ENCODE measurements at regions not wholly inside any gene's neighbourhood (a gene's known extent, or its start where the extent isn't known, plus 50 kb on each side); places are given as distances from the start of the nearest gene placed in this dataset.

DNA sequence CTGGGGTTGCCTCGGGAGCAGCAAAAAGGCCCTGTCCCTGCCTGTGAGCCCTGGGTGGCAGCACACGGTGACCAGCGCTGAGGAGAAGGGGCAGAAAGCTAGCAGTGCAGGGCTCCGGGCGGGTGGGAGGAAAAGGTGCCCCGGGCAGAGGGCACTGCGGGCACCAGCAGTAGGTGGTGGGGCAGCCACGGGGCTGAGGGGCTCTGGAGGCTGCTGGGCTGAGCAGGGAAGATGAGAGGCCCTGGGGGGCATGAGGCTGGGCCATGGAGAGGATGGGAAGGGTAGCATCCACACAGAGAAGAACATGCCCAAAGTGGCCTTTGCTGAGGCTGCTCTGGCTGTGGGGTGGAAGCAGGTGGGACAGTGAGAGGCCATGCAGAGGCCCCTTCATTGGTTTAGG, 67.5 kb upstream of the NKX1-1 start:
- Histone ChIP-seq H3K9ac (ENCODE audit: low read depth, low read length) (no peak overlapping the region), H3K4me1 (ENCODE audit: control insufficient read depth, insufficient read depth, low read length) (no peaks in the 10 kb centered on the region), H3K4me3 (ENCODE audit: low read depth, low read length) (no peak overlapping the region), H3K27me3 (ENCODE audit: control insufficient read depth, insufficient read depth, low read length) (peaks cover 17% of the 10 kb centered on the region), H3K9me3 (ENCODE audit: control insufficient read depth, insufficient read depth, low read length) (no peaks in the 10 kb centered on the region), H3K27ac (ENCODE audit: low read depth, low read length) (no peak overlapping the region), H3K36me3 (ENCODE audit: control insufficient read depth, insufficient read depth, low read length) (no peaks in the 10 kb centered on the region)

DNA sequence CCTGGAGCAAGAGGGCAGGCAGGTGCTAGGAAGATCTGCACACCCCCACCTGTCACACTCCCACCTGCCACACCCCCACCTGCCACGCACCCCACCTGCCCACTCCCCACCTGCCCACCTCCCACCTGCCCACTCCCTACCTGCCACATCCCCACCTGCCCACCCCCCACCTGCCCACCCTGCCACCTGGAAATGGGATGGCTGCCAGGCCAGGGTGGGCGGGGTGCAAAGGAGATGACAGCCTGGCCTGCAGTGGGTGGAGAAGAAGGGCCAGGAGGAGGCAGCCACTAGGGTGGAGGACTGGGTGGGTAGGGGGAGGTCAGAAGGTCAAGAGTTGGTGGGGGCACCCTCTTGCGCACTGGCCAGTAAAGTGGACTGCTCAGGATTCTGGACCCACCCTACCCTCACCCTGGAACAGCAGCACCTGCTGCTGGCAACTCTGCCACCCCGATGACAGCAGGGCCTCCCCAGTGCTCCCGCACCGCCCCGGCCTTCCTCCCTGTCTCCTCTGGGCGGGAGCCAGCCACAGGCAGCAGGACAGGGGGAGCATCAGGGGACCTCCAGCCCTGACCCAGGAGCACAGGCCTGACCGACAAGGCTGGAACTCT, 66.8 kb upstream of the NKX1-1 start:
- Histone ChIP-seq H3K36me3 (ENCODE audit: control insufficient read depth, insufficient read depth, low read length) (no peaks in the 10 kb centered on the region), H3K4me1 (ENCODE audit: control insufficient read depth, insufficient read depth, low read length) (no peaks in the 10 kb centered on the region), H3K27me3 (ENCODE audit: control insufficient read depth, insufficient read depth, low read length) (peaks cover 17% of the 10 kb centered on the region), H3K9ac (ENCODE audit: low read depth, low read length) (no peak overlapping the region), H3K4me3 (ENCODE audit: low read depth, low read length) (no peak overlapping the region), H3K9me3 (ENCODE audit: control insufficient read depth, insufficient read depth, low read length) (no peaks in the 10 kb centered on the region), H3K27ac (ENCODE audit: low read depth, low read length) (no peak overlapping the region)

DNA sequence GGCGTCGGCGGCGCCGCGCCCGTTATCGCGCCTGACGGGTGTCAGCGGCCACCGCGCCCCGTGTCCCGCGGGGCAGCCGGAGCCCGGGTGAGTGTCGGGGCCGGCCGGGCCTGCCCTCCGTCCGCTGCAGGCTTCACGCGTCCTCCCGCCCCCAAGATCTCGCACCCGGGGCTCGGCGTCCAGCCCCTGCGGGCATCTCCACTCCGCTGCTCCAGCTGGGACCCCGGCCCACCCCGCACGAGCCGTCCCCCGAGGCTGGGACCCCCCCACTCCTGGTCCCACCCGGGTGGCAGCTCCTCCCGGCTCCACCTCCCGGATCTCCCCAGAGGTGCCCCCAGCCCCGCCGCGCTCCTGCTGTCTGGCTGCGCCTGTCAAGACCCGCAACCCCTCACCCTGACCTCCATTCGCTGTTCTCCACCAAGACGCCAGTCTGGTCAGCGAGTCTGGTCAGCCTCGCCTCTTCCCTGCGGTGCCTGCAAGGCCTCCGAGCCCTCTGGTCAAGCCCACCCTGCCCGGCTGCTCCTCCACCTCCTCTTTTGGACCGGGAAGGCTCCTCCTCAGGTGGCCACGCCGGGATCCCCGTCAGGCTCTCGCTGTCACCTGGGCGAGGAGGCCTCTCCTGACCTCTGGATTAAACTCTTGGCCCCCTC, 66.0 kb upstream of the NKX1-1 start:
- Histone ChIP-seq H3K27ac (ENCODE audit: low read depth, low read length) (no peak overlapping the region), H3K9me3 (ENCODE audit: control insufficient read depth, insufficient read depth, low read length) (no peaks in the 10 kb centered on the region), H3K36me3 (ENCODE audit: control insufficient read depth, insufficient read depth, low read length) (no peaks in the 10 kb centered on the region), H3K4me1 (ENCODE audit: control insufficient read depth, insufficient read depth, low read length) (no peaks in the 10 kb centered on the region), H3K4me3 (ENCODE audit: low read depth, low read length) (peak overlapping the region; percentile 13; the same call in 1 of the 2 replicates), H3K27me3 (ENCODE audit: control insufficient read depth, insufficient read depth, low read length) (peaks cover 17% of the 10 kb centered on the region), H3K9ac (ENCODE audit: low read depth, low read length) (no peak overlapping the region)

DNA sequence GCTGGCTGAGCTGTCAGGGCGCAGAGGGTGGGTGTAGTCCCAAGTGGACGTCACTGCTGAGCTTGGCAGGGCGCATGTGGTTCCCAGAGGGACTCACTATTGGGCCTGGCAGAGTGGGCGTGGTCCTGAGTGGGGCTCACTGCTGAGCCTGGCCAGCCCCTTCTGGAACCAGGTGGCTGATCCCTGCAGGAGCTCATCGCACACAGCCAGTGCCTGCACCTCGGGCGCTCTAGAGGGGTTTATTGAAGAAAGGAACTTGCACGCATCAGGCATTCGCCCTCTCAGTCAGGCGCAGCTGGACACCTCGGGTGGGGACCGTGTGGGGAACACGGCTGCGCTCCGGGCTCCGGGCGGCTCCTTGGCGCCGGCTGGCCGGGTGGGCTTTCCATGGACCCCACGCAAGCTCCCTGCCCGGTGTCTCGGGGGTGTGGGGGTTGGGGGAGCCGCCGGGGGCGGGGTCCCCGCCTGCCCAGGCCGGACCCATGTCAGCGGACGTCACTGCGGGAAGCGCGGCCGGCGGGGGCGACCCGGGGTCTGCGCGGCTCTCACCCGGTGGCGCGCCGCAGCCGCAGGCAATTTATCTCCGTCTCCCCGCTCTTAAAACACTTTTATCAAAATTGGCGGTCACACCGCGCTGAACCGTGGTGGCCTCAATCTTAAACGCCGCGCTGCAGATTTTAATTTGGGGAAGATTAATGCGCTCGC, 65.4 kb upstream of the NKX1-1 start:
- no peak overlapping the region for H3K27ac ChIP-seq (ENCODE audit: low read depth, low read length)
- peaks cover 17% of the 10 kb centered on the region for H3K27me3 ChIP-seq (ENCODE audit: control insufficient read depth, insufficient read depth, low read length)
- peak overlapping the region; percentile 13; the same call in 1 of the 2 replicates for H3K4me3 ChIP-seq (ENCODE audit: low read depth, low read length)

DNA sequence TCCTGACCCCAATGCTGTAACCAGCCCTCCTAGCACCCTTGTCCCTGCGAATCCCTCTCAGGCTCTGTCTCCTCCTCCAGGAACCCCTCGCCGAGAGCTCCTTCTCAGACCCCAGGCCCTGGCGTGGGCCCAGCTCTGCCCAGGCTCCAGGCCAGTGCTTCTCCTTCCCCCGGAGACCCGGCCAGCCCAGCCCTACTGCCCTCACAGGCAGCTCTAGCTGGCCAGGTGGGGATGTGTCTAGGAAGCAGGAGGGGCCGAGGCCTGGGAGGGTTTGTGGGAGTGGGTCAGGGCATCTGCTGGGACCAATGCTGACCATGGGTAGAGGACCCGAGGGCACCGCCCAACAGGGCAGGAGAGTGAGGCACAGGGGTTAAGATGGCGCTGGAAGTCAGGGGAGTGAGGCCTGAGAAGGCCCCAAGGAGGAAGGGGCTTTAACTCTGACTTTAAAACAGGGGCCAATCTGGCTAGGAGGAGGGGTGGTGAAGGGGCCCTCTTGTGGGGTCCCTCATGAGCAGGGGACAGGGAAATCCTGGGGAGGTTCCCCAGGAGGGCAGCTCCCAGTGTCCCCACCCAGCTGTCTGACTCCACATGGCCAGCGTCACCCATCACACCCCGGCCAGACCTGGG, 64.7 kb upstream of the NKX1-1 start:
- peaks cover 17% of the 10 kb centered on the region for H3K27me3 ChIP-seq (ENCODE audit: control insufficient read depth, insufficient read depth, low read length)
- no peaks in the 10 kb centered on the region for H3K4me1 ChIP-seq (ENCODE audit: control insufficient read depth, insufficient read depth, low read length)
- H3K9me3 ChIP-seq (ENCODE audit: control insufficient read depth, insufficient read depth, low read length): no peaks in the 10 kb centered on the region
- H3K27ac ChIP-seq (ENCODE audit: low read depth, low read length): no peak overlapping the region
- no peak overlapping the region for H3K4me3 ChIP-seq (ENCODE audit: low read depth, low read length)
- no peak overlapping the region for H3K9ac ChIP-seq (ENCODE audit: low read depth, low read length)
- H3K36me3 ChIP-seq (ENCODE audit: control insufficient read depth, insufficient read depth, low read length): no peaks in the 10 kb centered on the region

More for the DNA sequence above, 65.4 kb upstream of the NKX1-1 start:
- no peak overlapping the region for H3K9ac ChIP-seq (ENCODE audit: low read depth, low read length)
- no peaks in the 10 kb centered on the region for H3K4me1 ChIP-seq (ENCODE audit: control insufficient read depth, insufficient read depth, low read length)
- no peaks in the 10 kb centered on the region for H3K9me3 ChIP-seq (ENCODE audit: control insufficient read depth, insufficient read depth, low read length)
- no peaks in the 10 kb centered on the region for H3K36me3 ChIP-seq (ENCODE audit: control insufficient read depth, insufficient read depth, low read length)

DNA sequence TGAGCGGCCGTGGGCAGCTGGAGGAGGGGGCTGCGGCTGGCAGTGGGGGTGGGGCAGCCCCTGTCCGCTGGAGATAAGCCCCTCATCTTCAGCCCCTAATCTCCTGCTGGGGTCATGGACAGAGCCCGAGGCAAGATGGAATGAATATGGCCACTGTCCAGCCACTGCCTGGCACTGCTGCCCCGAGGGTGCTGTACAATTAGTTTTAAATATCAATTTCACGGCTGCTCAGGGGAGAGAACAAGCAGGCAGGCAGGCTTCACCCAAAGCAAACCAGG, 64.1 kb upstream of the NKX1-1 start:
- Histone ChIP-seq H3K4me3 (ENCODE audit: low read depth, low read length) (no peak overlapping the region), H3K9me3 (ENCODE audit: control insufficient read depth, insufficient read depth, low read length) (no peaks in the 10 kb centered on the region), H3K9ac (ENCODE audit: low read depth, low read length) (no peak overlapping the region), H3K27me3 (ENCODE audit: control insufficient read depth, insufficient read depth, low read length) (peaks cover 17% of the 10 kb centered on the region), H3K36me3 (ENCODE audit: control insufficient read depth, insufficient read depth, low read length) (no peaks in the 10 kb centered on the region), H3K27ac (ENCODE audit: low read depth, low read length) (no peak overlapping the region), H3K4me1 (ENCODE audit: control insufficient read depth, insufficient read depth, low read length) (no peaks in the 10 kb centered on the region)

DNA sequence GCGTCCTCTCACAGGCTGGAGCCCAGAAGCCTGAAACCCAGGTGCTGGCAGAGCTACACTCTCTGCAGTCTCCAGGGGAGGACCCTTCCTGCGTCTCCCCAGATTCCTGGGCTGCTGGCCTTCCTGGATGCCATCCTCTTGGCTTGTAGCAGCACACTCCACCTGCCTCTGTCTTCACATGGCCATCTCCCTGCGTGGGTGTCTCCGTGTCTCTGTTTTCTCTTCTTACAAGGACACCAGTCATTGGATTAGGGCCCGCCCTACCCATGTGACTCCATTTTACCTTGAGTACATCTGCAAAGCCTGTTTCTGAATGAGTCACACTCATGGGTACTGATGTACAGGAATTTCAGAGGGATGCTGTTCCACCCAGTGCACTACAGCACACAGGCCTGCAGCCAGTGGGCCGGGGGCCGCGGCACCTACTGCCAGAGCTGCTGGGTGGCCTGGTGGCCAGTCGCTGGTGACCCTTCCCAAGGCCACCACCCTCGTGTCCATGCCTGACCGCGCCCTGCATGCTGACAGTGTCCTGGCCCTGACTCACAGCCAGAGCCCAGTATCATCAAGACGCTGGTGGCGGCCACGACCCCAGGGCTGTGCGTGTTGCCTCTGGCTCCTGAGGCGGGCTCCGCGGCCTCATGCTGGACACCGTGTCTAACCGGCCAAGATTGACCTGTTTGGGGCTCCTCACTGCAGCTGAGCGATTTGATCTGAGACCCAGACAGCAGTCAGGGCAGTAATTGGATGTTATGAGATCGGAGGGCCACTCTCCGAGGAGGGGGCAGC, 63.6 kb upstream of the NKX1-1 start:
- H3K36me3 ChIP-seq (ENCODE audit: control insufficient read depth, insufficient read depth, low read length): no peaks in the 10 kb centered on the region
- H3K4me1 ChIP-seq (ENCODE audit: control insufficient read depth, insufficient read depth, low read length): no peaks in the 10 kb centered on the region
- H3K4me3 ChIP-seq (ENCODE audit: low read depth, low read length): no peak overlapping the region
- H3K9ac ChIP-seq (ENCODE audit: low read depth, low read length): no peak overlapping the region
- H3K9me3 ChIP-seq (ENCODE audit: control insufficient read depth, insufficient read depth, low read length): no peaks in the 10 kb centered on the region
- no peak overlapping the region for H3K27ac ChIP-seq (ENCODE audit: low read depth, low read length)
- H3K27me3 ChIP-seq (ENCODE audit: control insufficient read depth, insufficient read depth, low read length): peaks cover 17% of the 10 kb centered on the region

DNA sequence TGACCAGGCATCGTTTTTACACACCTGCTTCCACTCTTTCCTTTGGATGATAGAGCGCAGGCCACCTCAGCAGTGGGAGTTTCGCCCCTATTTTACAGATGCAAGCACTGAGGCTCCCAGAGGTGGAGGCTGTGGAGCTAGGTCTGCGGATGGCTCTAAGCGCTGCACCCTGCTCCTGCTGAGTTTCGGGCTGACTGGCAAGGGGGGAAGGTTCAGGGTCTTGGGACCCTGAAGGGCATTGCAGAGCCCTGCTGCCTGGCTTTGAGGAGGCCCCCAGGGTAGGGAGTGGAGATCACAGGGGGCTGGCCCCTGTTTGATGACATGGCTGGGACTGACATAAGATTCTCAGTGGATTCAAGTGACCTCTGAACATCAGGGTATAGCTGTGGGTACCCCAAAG, 62.8 kb upstream of the NKX1-1 start:
- H3K9me3 ChIP-seq (ENCODE audit: control insufficient read depth, insufficient read depth, low read length): no peaks in the 10 kb centered on the region
- no peak overlapping the region for H3K4me3 ChIP-seq (ENCODE audit: low read depth, low read length)
- no peak overlapping the region for H3K9ac ChIP-seq (ENCODE audit: low read depth, low read length)
- peaks cover 17% of the 10 kb centered on the region for H3K27me3 ChIP-seq (ENCODE audit: control insufficient read depth, insufficient read depth, low read length)
- no peaks in the 10 kb centered on the region for H3K4me1 ChIP-seq (ENCODE audit: control insufficient read depth, insufficient read depth, low read length)
- H3K36me3 ChIP-seq (ENCODE audit: control insufficient read depth, insufficient read depth, low read length): no peaks in the 10 kb centered on the region
- H3K27ac ChIP-seq (ENCODE audit: low read depth, low read length): no peak overlapping the region

DNA sequence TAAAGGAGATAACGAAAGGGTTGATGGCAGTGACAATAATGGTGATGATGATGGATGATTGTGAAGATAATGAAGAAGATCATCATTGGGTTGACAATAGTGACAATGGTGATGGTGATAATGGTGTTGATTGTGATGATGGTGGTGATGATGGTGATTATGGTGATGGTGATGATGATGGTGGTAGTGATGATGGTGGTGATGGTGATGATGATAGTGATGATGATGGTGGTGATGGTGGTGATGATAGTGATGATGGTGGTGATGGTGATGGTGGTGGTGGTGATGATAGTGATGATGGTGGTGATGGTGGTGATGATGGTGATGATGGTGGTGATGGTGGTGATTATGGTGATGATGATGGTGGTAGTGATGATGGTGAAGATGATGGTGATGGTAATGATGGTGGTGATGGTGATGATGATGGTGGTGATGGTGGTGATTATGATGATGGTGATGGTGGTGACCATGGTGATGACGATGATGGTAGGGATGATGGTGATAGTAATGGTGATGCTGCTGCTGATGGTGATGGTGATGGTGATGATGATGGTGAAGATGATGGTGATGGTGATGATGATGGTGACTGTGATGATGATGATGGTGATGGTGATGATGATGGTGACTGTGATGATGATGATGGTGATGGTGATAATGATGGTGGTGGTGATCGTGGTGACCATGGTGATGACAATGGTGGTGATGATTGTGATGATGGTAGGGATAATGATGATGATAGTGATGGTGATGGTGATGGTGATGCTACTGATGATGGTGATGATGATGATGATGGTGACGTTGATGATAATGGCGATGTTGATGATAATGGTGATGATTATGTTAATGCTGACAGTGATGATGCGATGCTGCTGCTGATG, 61.6 kb upstream of the NKX1-1 start:
- no peak overlapping the region for H3K9ac ChIP-seq (ENCODE audit: low read depth, low read length)
- H3K36me3 ChIP-seq (ENCODE audit: control insufficient read depth, insufficient read depth, low read length): no peaks in the 10 kb centered on the region
- no peak overlapping the region for H3K27ac ChIP-seq (ENCODE audit: low read depth, low read length)
- H3K9me3 ChIP-seq (ENCODE audit: control insufficient read depth, insufficient read depth, low read length): no peaks in the 10 kb centered on the region
- no peak overlapping the region for H3K4me3 ChIP-seq (ENCODE audit: low read depth, low read length)
- H3K4me1 ChIP-seq (ENCODE audit: control insufficient read depth, insufficient read depth, low read length): no peaks in the 10 kb centered on the region
- peaks cover 17% of the 10 kb centered on the region for H3K27me3 ChIP-seq (ENCODE audit: control insufficient read depth, insufficient read depth, low read length)

DNA sequence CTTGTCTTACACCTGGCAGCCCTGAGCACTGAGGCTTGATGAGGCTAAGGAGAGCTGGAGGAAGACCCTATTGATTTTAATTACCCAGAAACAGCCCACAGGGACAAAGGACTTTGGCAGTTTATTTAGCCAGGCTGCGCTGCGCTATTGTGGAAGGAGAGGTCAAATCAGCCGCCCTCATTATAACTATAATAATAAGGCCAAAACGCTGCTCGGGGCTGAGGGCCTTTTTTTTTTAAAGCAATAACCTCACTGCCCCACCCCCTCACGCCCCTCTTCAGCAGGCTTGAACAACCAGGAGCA, 60.6 kb upstream of the NKX1-1 start:
- H3K36me3 ChIP-seq (ENCODE audit: control insufficient read depth, insufficient read depth, low read length): no peaks in the 10 kb centered on the region
- H3K9me3 ChIP-seq (ENCODE audit: control insufficient read depth, insufficient read depth, low read length): no peaks in the 10 kb centered on the region
- no peaks in the 10 kb centered on the region for H3K4me1 ChIP-seq (ENCODE audit: control insufficient read depth, insufficient read depth, low read length)
- no peak overlapping the region for H3K4me3 ChIP-seq (ENCODE audit: low read depth, low read length)
- no peak overlapping the region for H3K27ac ChIP-seq (ENCODE audit: low read depth, low read length)
- no peak overlapping the region for H3K9ac ChIP-seq (ENCODE audit: low read depth, low read length)
- peaks cover 8% of the 10 kb centered on the region for H3K27me3 ChIP-seq (ENCODE audit: control insufficient read depth, insufficient read depth, low read length)
